ENCODE measurements at regions not wholly inside any gene's neighbourhood (a gene's known extent, or its start where the extent isn't known, plus 50 kb on each side); places are given as distances from the start of the nearest gene placed in this dataset.
"Not testable (repeated sequence)": the region's sequence is repeated elsewhere in the genome, so short reads cannot be mapped to it uniquely, and the experiment has no call there.

- no peak for DNase-seq (ENCODE audit: low spot score)
These were observed 139.8 kb upstream of the SMARCA2 start for GRCh38 chr9:1875251-1875851.

- DNase-seq (ENCODE audit: low spot score) = no peak
These were observed 139.2 kb upstream of the SMARCA2 start for GRCh38 chr9:1875921-1876448.

DNA sequence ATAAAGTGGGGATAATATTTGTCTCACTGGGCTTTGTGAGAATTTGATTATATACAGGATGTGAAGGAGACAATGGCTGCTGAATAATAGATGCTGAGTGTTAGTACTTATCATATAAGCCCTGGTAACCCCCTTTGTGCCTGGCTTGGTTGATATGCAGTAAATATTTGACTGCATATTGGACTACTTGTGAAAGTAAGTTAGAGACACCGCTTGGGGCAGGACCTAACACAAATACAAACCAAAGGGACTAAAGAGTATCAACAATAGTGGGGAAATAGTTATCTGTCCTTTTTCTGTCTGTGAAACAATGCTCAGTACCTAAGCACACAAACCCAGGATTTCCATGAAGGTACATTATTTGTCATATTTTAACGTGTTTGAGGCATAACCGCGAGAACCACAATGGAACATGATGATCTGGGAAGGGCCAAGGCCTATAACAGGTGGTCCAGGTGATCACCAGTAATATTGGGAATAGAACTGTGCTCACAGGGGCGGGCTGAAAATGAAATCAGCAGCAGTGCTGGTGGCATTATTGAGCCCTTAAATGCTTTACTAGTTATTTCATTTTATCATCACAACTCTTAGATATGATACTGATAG lies 138.2 kb upstream of the SMARCA2 start:
- no peak for DNase-seq (ENCODE audit: low spot score)

- no peak for DNase-seq (ENCODE audit: low spot score)
These were observed 137.2 kb upstream of the SMARCA2 start for GRCh38 chr9:1877951-1878350.

DNA sequence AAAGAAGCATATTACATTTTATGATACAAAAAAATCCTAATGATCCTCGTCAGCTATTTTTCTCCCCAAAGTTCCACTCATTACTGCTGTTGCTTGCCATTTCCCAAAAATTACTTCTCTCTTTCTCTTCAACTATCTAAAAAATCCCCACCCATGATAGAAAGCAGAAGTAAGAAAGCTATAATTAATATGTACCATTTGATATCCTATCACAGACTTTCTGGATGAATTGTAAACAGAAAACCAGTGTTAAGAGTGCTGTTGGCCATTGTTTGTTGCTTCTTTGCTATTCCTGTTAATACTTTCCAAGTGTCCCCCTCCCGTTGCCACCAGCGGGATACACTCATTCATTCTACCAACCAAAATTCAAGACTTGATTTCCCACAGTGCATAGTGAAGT lies 136.3 kb upstream of the SMARCA2 start:
- DNase-seq (ENCODE audit: low spot score) = no peak

DNA sequence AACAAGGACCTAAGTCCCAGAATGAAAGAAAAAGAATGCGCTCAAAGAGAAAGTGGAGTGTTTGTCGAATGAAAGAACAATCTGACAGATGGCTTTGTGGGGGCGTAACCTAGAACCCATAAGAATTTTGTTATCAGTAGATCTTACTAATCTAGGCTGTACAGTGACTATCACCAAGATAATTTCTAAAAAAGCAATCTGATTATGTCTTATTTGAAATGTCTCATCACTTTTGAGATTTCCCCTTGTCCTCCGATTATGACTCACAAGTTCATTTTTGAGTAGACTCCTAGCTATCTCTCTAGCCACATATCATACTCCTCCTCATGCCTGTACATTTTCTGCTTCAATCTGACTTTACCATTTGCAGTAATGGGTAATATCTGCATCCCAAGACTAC lies 135.6 kb upstream of the SMARCA2 start:
- no peak for DNase-seq (ENCODE audit: low spot score)

GRCh38 chr9:1880038-1880565 lies 135.0 kb upstream of the SMARCA2 start:
- no peak for DNase-seq (ENCODE audit: low spot score)

GRCh38 chr9:1881708-1882295 lies 133.3 kb upstream of the SMARCA2 start:
- no peak for DNase-seq (ENCODE audit: low spot score)

DNA sequence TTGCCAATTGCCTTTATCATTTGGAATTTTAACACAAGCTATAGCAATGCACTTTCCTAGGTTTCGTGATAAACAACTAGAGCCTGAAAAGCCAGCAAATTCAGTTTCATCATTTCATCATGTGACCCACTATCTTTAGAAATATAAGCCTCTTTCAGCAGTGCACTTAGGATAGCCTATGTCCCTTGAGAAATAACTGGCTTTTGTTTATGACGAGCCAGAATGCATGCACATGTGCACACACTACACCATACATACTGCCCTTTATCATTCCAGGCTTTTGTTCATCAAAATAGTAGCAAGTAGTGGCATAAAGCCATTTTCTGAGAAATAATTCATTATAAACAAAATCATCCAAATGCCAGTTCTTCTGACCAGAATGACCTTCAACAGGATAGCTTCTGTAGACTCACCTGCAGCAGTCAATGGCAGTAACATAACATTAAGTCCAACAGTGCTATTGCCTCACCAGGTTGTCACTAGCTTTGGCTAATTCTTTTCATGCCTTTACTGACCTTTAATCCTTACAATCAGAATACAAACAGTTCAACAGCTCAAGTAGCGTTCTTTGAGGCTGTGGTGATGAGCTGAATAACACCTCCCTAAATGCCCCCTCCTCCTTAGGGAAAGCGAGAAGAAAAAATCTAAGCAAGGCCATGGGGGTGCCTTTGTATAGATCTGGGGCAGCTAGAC lies 132.3 kb upstream of the SMARCA2 start:
- DNase-seq (ENCODE audit: low spot score) = no peak

GRCh38 chr9:1890201-1890600 lies 124.9 kb upstream of the SMARCA2 start:
- DNase-seq (ENCODE audit: low spot score) = no peak

- no peak for DNase-seq (ENCODE audit: low spot score)
These were observed 124.3 kb upstream of the SMARCA2 start for GRCh38 chr9:1890816-1891215.

DNA sequence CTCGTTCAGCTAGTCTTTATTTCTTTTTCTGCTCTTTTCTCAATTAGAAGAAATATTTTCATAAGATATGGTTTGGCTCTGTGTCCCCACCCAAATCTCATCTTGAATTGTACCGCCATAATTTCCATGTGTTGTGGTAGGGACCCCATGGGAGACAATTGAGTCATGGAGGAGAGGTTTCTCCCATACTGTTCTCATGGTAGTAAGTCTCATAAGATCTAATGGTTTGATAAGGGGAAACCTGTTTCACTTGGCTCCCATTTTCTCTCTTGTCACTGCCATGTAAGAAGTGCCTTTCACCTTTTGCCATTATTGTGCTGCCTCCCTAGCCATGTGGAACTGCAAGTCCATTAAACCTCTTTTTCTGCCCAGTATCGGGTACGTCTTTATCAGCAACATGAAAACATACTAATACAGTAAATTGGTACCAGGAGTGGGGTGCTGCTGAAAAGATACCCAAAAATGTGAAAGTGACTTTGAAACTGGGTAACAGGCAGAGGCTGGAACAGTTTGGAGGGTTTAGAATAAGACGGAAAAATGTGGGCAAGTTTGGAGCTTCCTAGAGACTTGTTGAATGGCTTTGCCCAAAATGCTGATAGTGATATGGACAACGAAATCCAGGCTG lies 112.0 kb upstream of the SMARCA2 start:
- DNase-seq (ENCODE audit: low spot score) = not testable (repeated sequence)

- DNase-seq (ENCODE audit: low spot score) = no peak
These were observed 107.7 kb upstream of the SMARCA2 start for GRCh38 chr9:1907465-1907864.

DNA sequence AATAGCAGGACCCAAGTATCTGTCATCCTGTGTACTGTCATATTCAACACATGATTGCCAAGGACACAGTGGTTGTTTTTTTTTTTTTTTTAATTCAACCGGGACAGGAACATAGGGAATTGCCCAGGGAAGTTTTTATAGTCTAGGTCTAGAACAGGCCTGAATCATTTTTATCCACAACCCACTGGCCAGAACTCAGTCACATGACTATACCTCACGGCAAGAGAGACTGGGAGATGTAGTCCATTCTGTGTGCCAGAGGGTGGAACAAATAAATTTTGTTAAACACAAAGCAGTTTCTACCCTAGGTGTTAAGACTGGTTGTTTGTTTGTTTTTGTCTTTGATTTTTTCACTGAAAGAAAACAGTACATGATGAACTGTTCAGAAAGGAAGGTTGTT lies 105.8 kb upstream of the SMARCA2 start:
- DNase-seq (ENCODE audit: low spot score) = no peak

DNA sequence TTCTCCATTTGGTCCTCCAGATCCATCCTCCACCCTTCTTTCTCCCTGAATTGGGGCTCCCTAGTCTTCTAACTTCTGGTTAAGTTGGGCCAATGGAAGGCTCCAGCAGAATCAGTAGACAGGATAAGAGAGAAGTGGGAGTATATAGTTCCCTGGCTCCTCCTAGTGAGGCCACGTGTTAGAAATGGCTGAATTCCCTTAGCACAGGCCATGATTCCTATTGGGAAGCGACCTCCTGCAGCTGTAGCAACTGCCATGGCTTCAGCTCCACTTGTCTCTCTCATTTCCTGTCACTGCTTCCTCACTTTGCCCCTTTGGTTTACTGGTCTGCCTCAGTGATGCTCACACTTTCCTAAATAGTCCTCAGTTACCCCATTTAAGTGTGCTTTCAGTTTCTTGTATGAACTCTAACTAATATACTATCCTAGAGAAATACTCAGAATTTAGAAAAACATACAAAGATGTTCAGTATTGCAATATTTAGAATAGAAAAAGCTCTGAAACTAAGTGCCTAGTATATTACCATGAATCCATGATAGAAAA lies 104.8 kb upstream of the SMARCA2 start:
- DNase-seq (ENCODE audit: low spot score) = no peak

DNA sequence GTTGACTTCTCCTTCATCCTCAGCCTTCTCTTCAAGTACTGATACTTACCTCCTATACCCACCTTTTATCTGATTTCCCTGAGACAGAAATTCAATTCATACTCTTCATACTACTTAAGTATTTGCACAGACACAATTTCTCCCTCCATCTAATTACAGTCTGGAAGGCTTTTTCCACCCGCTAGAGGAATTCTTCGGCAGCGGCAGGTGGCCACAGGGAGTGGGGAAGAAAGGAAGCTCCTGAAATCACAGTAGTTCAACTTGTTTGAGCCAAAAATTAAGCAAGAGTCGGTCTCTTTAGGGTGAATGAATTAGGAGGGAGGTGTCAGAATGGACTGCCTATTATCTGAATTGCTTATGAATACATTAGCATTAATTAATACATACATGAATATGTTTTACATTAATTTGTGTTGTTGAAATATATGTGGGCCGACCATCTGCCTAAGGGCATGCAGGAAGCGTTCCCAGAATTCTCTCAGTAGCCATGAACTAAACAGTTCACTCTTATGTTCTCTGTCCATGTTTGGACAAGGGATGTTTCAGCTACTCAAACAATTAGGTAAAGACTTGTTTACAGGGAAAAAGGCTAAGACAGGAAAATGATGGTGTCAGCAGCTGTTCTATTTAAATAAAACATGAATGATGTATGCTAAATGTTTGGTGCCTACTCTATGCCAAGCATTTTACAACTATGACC lies 101.4 kb upstream of the SMARCA2 start:
- no peak for DNase-seq (ENCODE audit: low spot score)

DNA sequence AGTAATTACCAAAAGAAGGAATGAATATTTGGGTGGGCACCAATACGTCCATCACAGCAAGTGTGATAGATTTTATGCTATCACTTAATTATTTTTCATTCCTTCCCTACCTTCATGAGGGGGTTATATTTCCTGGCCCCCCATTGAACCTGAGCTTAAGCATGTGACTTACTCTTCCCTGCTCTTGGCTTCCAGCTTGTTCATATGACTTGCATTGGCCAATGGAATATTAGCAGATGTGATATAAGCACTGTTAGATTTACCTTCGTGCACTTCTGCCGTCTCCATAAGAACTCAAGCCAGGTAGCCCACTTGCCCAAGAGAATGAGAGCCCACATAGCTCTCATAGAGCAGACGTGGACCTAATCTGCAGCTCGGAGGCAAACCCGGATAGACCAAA lies 99.1 kb upstream of the SMARCA2 start:
- DNase-seq (ENCODE audit: low spot score) = no peak

GRCh38 chr9:1916655-1917054 lies 98.5 kb upstream of the SMARCA2 start:
- DNase-seq (ENCODE audit: low spot score) = no peak

GRCh38 chr9:1917396-1917935 lies 97.7 kb upstream of the SMARCA2 start:
- DNase-seq (ENCODE audit: low spot score) = no peak

- DNase-seq (ENCODE audit: low spot score) = no peak
These were observed 97.0 kb upstream of the SMARCA2 start for GRCh38 chr9:1918108-1918507.

GRCh38 chr9:1918622-1919021 lies 96.5 kb upstream of the SMARCA2 start:
- no peak for DNase-seq (ENCODE audit: low spot score)

Data from putamen (tissue), 1 donor.